ENCODE measurements at regions not wholly inside any gene's neighbourhood (a gene's known extent, or its start where the extent isn't known, plus 50 kb on each side); places are given as distances from the start of the nearest gene placed in this dataset.

GRCh38 chr3:101104321-101104720, 111.1 kb upstream of the ABI3BP start:
- TF ChIP-seq POLR2A (IDR thresholded peaks at IDR 0.05) (no peak), CTCF (IDR thresholded peaks at IDR 0.05) (no peak)

All from uterus (tissue), 2 donors.